PC-9 (cell line): ENCODE measurements at regions not wholly inside any gene's neighbourhood (a gene's known extent, or its start where the extent isn't known, plus 50 kb on each side); places are given as distances from the start of the nearest gene placed in this dataset.
A peak's percentile ranks its signal among the peaks of the same experiment; 100 is the strongest.

Experiments used
- BruUV-seq: library from RNA; stranded (reverse); fragments of 400-500 nt; replicated peaks from 2 replicates; lab custom pipeline; 2021; lab: Mats Ljungman, UMichigan
- CTCF ChIA-PET: fragments of 300-600 bp; sonication (Branson Sonifier 250); formaldehyde crosslinking; loops from one replicate; lab custom pipeline; 2022; ENCODE audit warnings: antibody characterized with exemption; lab: Charles Lee
- POLR2A ChIA-PET: fragments of 300-600 bp; sonication (Branson Sonifier 250); formaldehyde crosslinking; loops from one replicate; lab custom pipeline; 2022; ENCODE audit warnings: antibody characterized with exemption; ENCODE audit not compliant: unreplicated experiment; lab: Charles Lee
- DNase-seq, 2 experiments: peaks; one replicate each; pipeline versions ENCODE4 v3.0.0 to v3.0.0-alpha.2; 2015 to 2022; ENCODE audit warnings: mixed read lengths in 1 of 2
- H2AFZ ChIP-seq: fragments of 200-600 bp; sonication (generic); 2 replicates; pipeline ENCODE4 v1.8.1; 2017; ENCODE audit warnings: antibody characterized with exemption
- H3F3A ChIP-seq: fragments of 200-600 bp; sonication (generic); 2 replicates; pipeline ENCODE4 v1.8.1; 2017; ENCODE audit warnings: antibody characterized with exemption, mild to moderate bottlenecking, low read depth; ENCODE audit not compliant: insufficient read depth
- H3K27ac ChIP-seq: fragments of 200-600 bp; sonication (generic); 2 replicates; pipeline ENCODE4 v1.6.1; 2016; ENCODE audit warnings: mixed run types
- H3K27me3 ChIP-seq: fragments of 200-600 bp; sonication (generic); 2 replicates; pipeline ENCODE4 v1.6.1; 2016; ENCODE audit warnings: low read depth, mixed run types; ENCODE audit not compliant: insufficient read depth
- H3K36me3 ChIP-seq: fragments of 200-600 bp; sonication (generic); 2 replicates; pipeline ENCODE4 v1.6.1; 2016; ENCODE audit warnings: low read depth, mixed run types
- H3K4me1 ChIP-seq: fragments of 200-600 bp; sonication (generic); replicated peaks from 2 replicates; pipeline ENCODE4 v1.6.1; 2016; ENCODE audit warnings: mixed run types; ENCODE audit not compliant: insufficient read depth
- H3K4me2 ChIP-seq: fragments of 200-600 bp; sonication (generic); 2 replicates; pipeline ENCODE4 v1.6.1; 2017; ENCODE audit warnings: mixed run types
- H3K4me3 ChIP-seq: fragments of 200-600 bp; sonication (generic); 2 replicates; pipeline ENCODE4 v1.6.1; 2016; ENCODE audit warnings: mixed run types
- H3K79me2 ChIP-seq: fragments of 200-600 bp; sonication (generic); 2 replicates; pipeline ENCODE4 v1.6.1; 2017; ENCODE audit warnings: low read depth, mixed run types
- H3K9me2 ChIP-seq: fragments of 200-600 bp; sonication (generic); 2 replicates; pipeline ENCODE4 v1.8.1; 2017; ENCODE audit warnings: mild to moderate bottlenecking; ENCODE audit not compliant: insufficient read depth
- H3K9me3 ChIP-seq: fragments of 200-600 bp; sonication (generic); 2 replicates; pipeline ENCODE4 v1.8.1; 2016; ENCODE audit warnings: low read depth; ENCODE audit not compliant: insufficient read depth
- H4K20me1 ChIP-seq: fragments of 200-600 bp; sonication (generic); 2 replicates; pipeline ENCODE4 v1.8.1; 2017; ENCODE audit not compliant: insufficient read depth
- EZH2 ChIP-seq: fragments of 200-600 bp; sonication (generic); IDR thresholded peaks from 2 replicates; pipeline ENCODE4 v1.8.0; 2017; ENCODE audit warnings: antibody characterized with exemption, low read depth
- intact Hi-C: fragments of 100-400 bp; cut with micrococcal nuclease; formaldehyde crosslinking; loops from one replicate; pipeline ENCODE4 v1.10.0; 2022; ENCODE audit not compliant: unreplicated experiment
- TF ChIP-seq, protein P1 (sequence below): fragments of 200-600 bp; sonication (generic); conservative IDR thresholded peaks from 2 replicates; pipeline ENCODE4 v1.6.1; 2017; ENCODE audit warnings: mixed run types, antibody characterized with exemption, mild to moderate bottlenecking, moderate library complexity

DNA sequence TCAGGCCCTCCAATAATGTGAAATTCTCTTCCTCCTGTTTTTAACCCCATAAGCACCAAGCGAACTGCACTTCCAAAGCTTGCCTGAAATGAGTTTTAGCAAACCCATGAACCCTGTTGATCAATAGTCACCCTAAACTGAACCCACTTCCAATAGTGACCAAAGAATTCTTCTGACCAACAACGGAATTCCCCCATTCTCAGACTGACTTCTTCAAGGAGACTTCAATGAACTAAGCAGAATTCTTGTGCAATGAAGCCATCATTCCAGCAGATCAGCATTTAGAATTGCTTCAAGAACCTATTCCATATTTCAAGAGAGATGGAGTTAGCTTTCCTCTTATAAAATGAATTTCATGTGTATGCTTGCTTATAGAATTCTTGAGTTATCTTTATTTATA lies 176.9 kb upstream of the FN1 start:
- TF ChIP-seq, protein P1, sequence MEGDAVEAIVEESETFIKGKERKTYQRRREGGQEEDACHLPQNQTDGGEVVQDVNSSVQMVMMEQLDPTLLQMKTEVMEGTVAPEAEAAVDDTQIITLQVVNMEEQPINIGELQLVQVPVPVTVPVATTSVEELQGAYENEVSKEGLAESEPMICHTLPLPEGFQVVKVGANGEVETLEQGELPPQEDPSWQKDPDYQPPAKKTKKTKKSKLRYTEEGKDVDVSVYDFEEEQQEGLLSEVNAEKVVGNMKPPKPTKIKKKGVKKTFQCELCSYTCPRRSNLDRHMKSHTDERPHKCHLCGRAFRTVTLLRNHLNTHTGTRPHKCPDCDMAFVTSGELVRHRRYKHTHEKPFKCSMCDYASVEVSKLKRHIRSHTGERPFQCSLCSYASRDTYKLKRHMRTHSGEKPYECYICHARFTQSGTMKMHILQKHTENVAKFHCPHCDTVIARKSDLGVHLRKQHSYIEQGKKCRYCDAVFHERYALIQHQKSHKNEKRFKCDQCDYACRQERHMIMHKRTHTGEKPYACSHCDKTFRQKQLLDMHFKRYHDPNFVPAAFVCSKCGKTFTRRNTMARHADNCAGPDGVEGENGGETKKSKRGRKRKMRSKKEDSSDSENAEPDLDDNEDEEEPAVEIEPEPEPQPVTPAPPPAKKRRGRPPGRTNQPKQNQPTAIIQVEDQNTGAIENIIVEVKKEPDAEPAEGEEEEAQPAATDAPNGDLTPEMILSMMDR = no peak
- TF ChIP-seq EZH2 = no peak
- no peak overlapping the region for H3K4me2 ChIP-seq
- H3K27ac ChIP-seq = no peak overlapping the region
- H3K36me3 ChIP-seq = no peaks in the 10 kb centered on the region
- no peak overlapping the region for H3K4me3 ChIP-seq
- no peak for DNase-seq
- no peaks in the 10 kb centered on the region for H4K20me1 ChIP-seq
- intact Hi-C loops = loop anchor here (10.0 kb wide), 1 partner anchor 292 kb away; no protein-coding TSS in a partner anchor
- H3K27me3 ChIP-seq = no peaks in the 10 kb centered on the region
- H3K4me1 ChIP-seq = peaks cover 15% of the 10 kb centered on the region
- BruUV-seq = no TSS peak
- H3K9me2 ChIP-seq = no peaks in the 10 kb centered on the region
- CTCF ChIA-PET = no interaction called here
- no peaks in the 10 kb centered on the region for H3K9me3 ChIP-seq
- POLR2A ChIA-PET = interaction anchor here (0.7 kb wide), 1 partner anchor 307 kb away, joined by 5 read pairs; no protein-coding TSS in a partner anchor
- 0 out of 2 replicates have a peak, but pooled peaks cover 3% of the 10 kb centered on the region for H3F3A ChIP-seq
- no peaks in the 10 kb centered on the region for H3K79me2 ChIP-seq
- H2AFZ ChIP-seq = no peak overlapping the region

DNA sequence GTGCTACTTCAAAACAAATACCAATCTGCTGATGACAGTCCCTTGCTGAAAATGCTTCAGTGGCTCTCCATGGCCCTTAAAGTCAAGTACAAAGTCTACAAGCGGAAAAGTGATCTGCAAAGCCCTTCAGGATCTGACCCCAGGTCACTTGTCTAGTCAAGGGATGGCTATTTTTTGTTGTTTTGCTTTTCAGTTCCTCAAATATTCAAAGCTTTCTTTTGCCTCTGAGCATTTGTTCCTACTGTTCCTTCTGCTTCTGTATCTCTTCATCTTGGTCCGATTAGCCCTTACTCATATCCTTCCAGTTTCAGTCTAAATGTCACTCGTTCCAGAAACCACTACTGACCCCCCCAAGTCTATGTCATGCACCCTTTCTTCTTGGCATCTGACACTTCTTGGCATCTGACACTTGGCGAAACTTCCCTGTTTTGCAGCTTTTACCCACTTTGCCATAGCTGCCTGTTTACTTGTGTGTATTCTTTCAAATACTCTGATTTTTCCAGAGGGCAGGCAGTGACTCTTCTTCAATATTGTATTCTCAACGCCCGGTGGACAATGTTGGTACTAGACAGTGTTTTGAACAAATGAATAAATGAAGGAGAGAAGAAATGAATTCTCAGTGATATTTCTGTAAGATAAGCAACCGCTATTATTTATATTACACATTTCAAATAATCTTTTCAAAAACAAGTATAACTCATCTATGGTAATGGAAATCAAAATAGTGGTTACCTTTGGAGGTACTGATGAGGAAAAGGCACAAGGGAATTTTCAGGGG lies 175.9 kb upstream of the FN1 start:
- BruUV-seq = no TSS peak
- no peaks in the 10 kb centered on the region for H3K9me2 ChIP-seq
- no peaks in the 10 kb centered on the region for H3F3A ChIP-seq
- H3K4me1 ChIP-seq = peaks cover 9% of the 10 kb centered on the region
- peak in 1 of 2 experiments; percentile 6 for DNase-seq
- no peaks in the 10 kb centered on the region for H4K20me1 ChIP-seq
- H3K9me3 ChIP-seq = no peaks in the 10 kb centered on the region
- intact Hi-C loops = loop anchor here (10.0 kb wide), 1 partner anchor 293 kb away; no protein-coding TSS in a partner anchor
- no peak for TF ChIP-seq EZH2
- TF ChIP-seq, protein P1 = no peak
- ChIA-PET POLR2A (no interaction called here), CTCF (no interaction called here)
- H2AFZ ChIP-seq = no peak overlapping the region
- H3K4me2 ChIP-seq = no peak overlapping the region
- H3K4me3 ChIP-seq = no peak overlapping the region
- H3K36me3 ChIP-seq = no peaks in the 10 kb centered on the region
- no peaks in the 10 kb centered on the region for H3K27me3 ChIP-seq
- H3K79me2 ChIP-seq = no peaks in the 10 kb centered on the region
- H3K27ac ChIP-seq = no peak overlapping the region

DNA sequence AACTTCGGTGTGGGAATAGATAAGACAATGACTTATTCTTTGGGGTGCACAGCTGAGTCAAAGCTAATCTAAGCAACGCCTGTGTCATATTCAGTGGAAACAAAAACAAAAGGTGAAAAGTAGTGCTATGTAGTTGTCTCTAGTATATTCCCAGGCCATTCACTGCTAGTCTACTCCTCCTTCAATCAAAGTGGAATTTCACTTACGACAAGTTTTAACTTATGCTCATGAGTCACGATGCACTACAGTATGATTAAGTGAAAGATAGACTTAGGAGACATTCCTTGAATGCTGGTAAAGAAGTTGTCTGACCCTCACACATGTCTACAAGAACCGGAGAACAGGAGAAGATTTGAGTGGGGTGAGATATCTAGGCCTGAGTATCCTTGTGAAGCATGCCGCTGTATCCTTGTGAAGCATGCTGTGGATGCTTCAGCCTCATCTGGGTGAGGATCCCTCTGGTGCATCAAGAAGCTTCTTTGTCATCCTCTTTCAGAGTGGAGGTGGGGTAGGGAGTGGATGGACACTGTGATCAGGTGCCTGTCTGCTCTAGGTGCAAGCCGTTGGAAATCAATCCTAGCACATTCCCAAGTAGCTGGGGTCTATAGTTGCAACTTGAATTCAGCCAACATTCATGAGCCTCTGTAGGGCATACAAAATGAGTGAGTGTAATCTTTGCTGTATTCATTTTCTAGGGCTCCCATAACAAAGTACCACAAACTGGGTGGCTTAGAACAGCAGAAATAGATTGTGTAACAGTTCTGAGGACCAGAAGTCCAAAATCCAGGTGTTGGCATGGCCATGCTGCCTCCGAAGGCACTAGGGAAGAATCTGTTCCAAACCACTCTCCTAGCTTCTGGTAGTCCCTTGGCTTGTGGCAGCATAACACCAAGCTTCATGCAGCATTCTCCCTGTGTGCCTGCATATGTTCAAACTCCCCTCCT lies 173.5 kb upstream of the FN1 start:
- no TSS peak for BruUV-seq
- Histone ChIP-seq H4K20me1 (no peaks in the 10 kb centered on the region), H3K27me3 (no peaks in the 10 kb centered on the region), H3K9me2 (no peaks in the 10 kb centered on the region), H3K27ac (no peak overlapping the region), H3K9me3 (no peaks in the 10 kb centered on the region), H3F3A (no peaks in the 10 kb centered on the region), H3K4me1 (peaks cover 9% of the 10 kb centered on the region), H2AFZ (no peak overlapping the region), H3K4me3 (no peak overlapping the region), H3K36me3 (no peaks in the 10 kb centered on the region), H3K79me2 (no peaks in the 10 kb centered on the region), H3K4me2 (no peak overlapping the region)
- POLR2A ChIA-PET = interaction anchor here (0.5 to 0.7 kb wide), 2 partner anchors 146 to 263 kb away, joined by 7 to 9 read pairs; no protein-coding TSS in a partner anchor
- CTCF ChIA-PET = no interaction called here
- intact Hi-C loops = loop anchor here (10.0 kb wide), 1 partner anchor 295 kb away; no protein-coding TSS in a partner anchor
- no peak for TF ChIP-seq EZH2
- TF ChIP-seq, protein P1 = no peak
- DNase-seq = peak in 1 of 2 experiments; percentile 34
